HG02610 (cell line): ENCODE measurements at regions not wholly inside any gene's neighbourhood (a gene's known extent, or its start where the extent isn't known, plus 50 kb on each side); places are given as distances from the start of the nearest gene placed in this dataset.

ENCODE experiments used
- ATAC-seq: cut with Tn5 transposase; IDR thresholded peaks from one replicate; pipeline ENCODE4 v1.9.1; 2021; ENCODE audit warnings: mild to moderate bottlenecking, moderate library complexity; ENCODE audit not compliant: unreplicated experiment

- ATAC-seq: no peak
These were observed 560.5 kb upstream of the MEF2C start for GRCh38 chr5:89443508-89443907.

- ATAC-seq: no peak
These were observed 559.0 kb upstream of the MEF2C start for GRCh38 chr5:89441965-89442364.

GRCh38 chr5:89440670-89441069 is 557.7 kb upstream of the MEF2C start:
- no peak for ATAC-seq

GRCh38 chr5:89437450-89438435 is 554.8 kb upstream of the MEF2C start:
- ATAC-seq: no peak

GRCh38 chr5:89436464-89436863 is 553.5 kb upstream of the MEF2C start:
- peak; percentile 22 for ATAC-seq

GRCh38 chr5:89435347-89435746 is 552.4 kb upstream of the MEF2C start:
- ATAC-seq: peak; percentile 81

GRCh38 chr5:89428624-89429023 is 545.6 kb upstream of the MEF2C start:
- ATAC-seq: no peak

- peak; percentile 47 for ATAC-seq
These were observed 542.1 kb upstream of the MEF2C start for GRCh38 chr5:89425062-89425461.

- ATAC-seq: peak; percentile 54
These were observed 538.1 kb upstream of the MEF2C start for GRCh38 chr5:89421035-89421434.

GRCh38 chr5:89418407-89419085 is 535.6 kb upstream of the MEF2C start:
- no peak for ATAC-seq

GRCh38 chr5:89417990-89418389 is 535.0 kb upstream of the MEF2C start:
- ATAC-seq: no peak

GRCh38 chr5:89417515-89417914 is 534.5 kb upstream of the MEF2C start:
- ATAC-seq: no peak

GRCh38 chr5:89411891-89412290 is 528.9 kb upstream of the MEF2C start:
- no peak for ATAC-seq

GRCh38 chr5:89407054-89407453 is 524.1 kb upstream of the MEF2C start:
- no peak for ATAC-seq

GRCh38 chr5:89401659-89402058 is 518.7 kb upstream of the MEF2C start:
- ATAC-seq: no peak

GRCh38 chr5:89401012-89401411 is 518.0 kb upstream of the MEF2C start:
- no peak for ATAC-seq

GRCh38 chr5:89399548-89399947 is 516.6 kb upstream of the MEF2C start:
- ATAC-seq: no peak

- ATAC-seq: peak; percentile 86
These were observed 514.1 kb upstream of the MEF2C start for GRCh38 chr5:89397096-89397495.

GRCh38 chr5:89396278-89396954 is 513.4 kb upstream of the MEF2C start:
- ATAC-seq: peak; percentile 54

- ATAC-seq: no peak
These were observed 512.1 kb upstream of the MEF2C start for GRCh38 chr5:89395111-89395510.

GRCh38 chr5:89388872-89389271 is 505.9 kb upstream of the MEF2C start:
- ATAC-seq: no peak
